Amygdala (tissue), 56 donors: ENCODE measurements at regions not wholly inside any gene's neighbourhood (a gene's known extent, or its start where the extent isn't known, plus 50 kb on each side); places are given as distances from the start of the nearest gene placed in this dataset.

ENCODE experiments used
- DNase-seq, 56 donors: peaks; one replicate each; lab custom pipeline; 2025; lab: John Stamatoyannopoulos, UW

GRCh38 chr16:86632206-86632605 lies 53.9 kb downstream of the FOXL1 start:
- no peak for DNase-seq

- DNase-seq = no peak
Measured at GRCh38 chr16:86632944-86633343, 54.6 kb downstream of the FOXL1 start.

GRCh38 chr16:86634292-86634691 lies 55.9 kb downstream of the FOXL1 start:
- DNase-seq = no peak

GRCh38 chr16:86635176-86635876 lies 57.0 kb downstream of the FOXL1 start:
- DNase-seq = no peak

GRCh38 chr16:86635926-86636325 lies 57.6 kb downstream of the FOXL1 start:
- DNase-seq = no peak

- no peak for DNase-seq
Measured at GRCh38 chr16:86637744-86638143, 59.4 kb downstream of the FOXL1 start.

- DNase-seq = no peak
Measured at GRCh38 chr16:86638642-86639041, 60.3 kb downstream of the FOXL1 start.

- no peak for DNase-seq
Measured at GRCh38 chr16:86639354-86639753, 61.0 kb downstream of the FOXL1 start.

- no peak for DNase-seq
Measured at GRCh38 chr16:86640265-86640843, 62.0 kb downstream of the FOXL1 start.

GRCh38 chr16:86642087-86642486 lies 63.7 kb downstream of the FOXL1 start:
- DNase-seq = no peak

GRCh38 chr16:86643671-86644070 lies 65.3 kb downstream of the FOXL1 start:
- no peak for DNase-seq

- DNase-seq = no peak
Measured at GRCh38 chr16:86647561-86647960, 69.2 kb downstream of the FOXL1 start.

- no peak for DNase-seq
Measured at GRCh38 chr16:86649875-86650274, 71.5 kb downstream of the FOXL1 start.

GRCh38 chr16:86651013-86651627 lies 72.8 kb downstream of the FOXL1 start:
- DNase-seq = no peak

GRCh38 chr16:86651823-86652222 lies 73.5 kb downstream of the FOXL1 start:
- no peak for DNase-seq

GRCh38 chr16:86653285-86654006 lies 75.1 kb downstream of the FOXL1 start:
- DNase-seq = no peak

GRCh38 chr16:86657972-86658371 lies 79.6 kb downstream of the FOXL1 start:
- DNase-seq = no peak

- no peak for DNase-seq
Measured at GRCh38 chr16:86660623-86661022, 82.3 kb downstream of the FOXL1 start.

GRCh38 chr16:86661706-86662105 lies 83.4 kb downstream of the FOXL1 start:
- DNase-seq = no peak

- DNase-seq = no peak
Measured at GRCh38 chr16:86662195-86662594, 83.8 kb downstream of the FOXL1 start.

- no peak for DNase-seq
Measured at GRCh38 chr16:86662740-86663139, 84.4 kb downstream of the FOXL1 start.
